GM23338 (cell line): ENCODE measurements at regions not wholly inside any gene's neighbourhood (a gene's known extent, or its start where the extent isn't known, plus 50 kb on each side); places are given as distances from the start of the nearest gene placed in this dataset.

ENCODE experiments used
- ATAC-seq: fragments of 200-7000 bp; cut with Tn5 transposase; 3 replicates; pipeline ENCODE4 v1.9.1; 2020
- DNase-seq: peaks from one replicate; pipeline ENCODE4 v3.0.0-alpha.2; 2015; ENCODE audit warnings: low spot score
- H2AFZ ChIP-seq: fragments of 200-600 bp; sonication (generic); 2 replicates; pipeline ENCODE4 v1.8.0; 2016; ENCODE audit warnings: antibody characterized with exemption, mild to moderate bottlenecking, moderate library complexity
- H3F3A ChIP-seq: fragments of 200-600 bp; sonication (generic); replicated peaks from 2 replicates; pipeline ENCODE4 v1.8.0; 2017; ENCODE audit warnings: antibody characterized with exemption, mixed run types, low read depth
- H3K27ac ChIP-seq: fragments of 200-600 bp; sonication (generic); 2 replicates; pipeline ENCODE4 v1.6.1; 2016; ENCODE audit warnings: low read depth
- H3K27me3 ChIP-seq: fragments of 200-600 bp; sonication (generic); 2 replicates; pipeline ENCODE4 v1.8.0; 2016; ENCODE audit warnings: mild to moderate bottlenecking, mixed run types, moderate library complexity; ENCODE audit not compliant: insufficient read depth
- H3K36me3 ChIP-seq: fragments of 200-600 bp; sonication (generic); 2 replicates; pipeline ENCODE4 v1.8.0; 2016; ENCODE audit warnings: mild to moderate bottlenecking; ENCODE audit not compliant: insufficient read depth
- H3K4me1 ChIP-seq: fragments of 200-600 bp; sonication (generic); 2 replicates; pipeline ENCODE4 v1.8.0; 2016; ENCODE audit warnings: mild to moderate bottlenecking, moderate library complexity; ENCODE audit not compliant: insufficient read depth
- H3K4me2 ChIP-seq: fragments of 200-600 bp; sonication (generic); 2 replicates; pipeline ENCODE4 v1.7.1; 2017; ENCODE audit warnings: mixed run types
- H3K4me3 ChIP-seq: fragments of 200-600 bp; sonication (generic); 2 replicates; pipeline ENCODE4 v1.6.1; 2016; ENCODE audit warnings: mixed run types
- H3K79me2 ChIP-seq: fragments of 200-600 bp; sonication (generic); replicated peaks from 2 replicates; pipeline ENCODE4 v1.8.0; 2017; ENCODE audit warnings: mild to moderate bottlenecking; ENCODE audit not compliant: insufficient read depth
- H3K9me2 ChIP-seq: fragments of 200-600 bp; sonication (generic); 2 replicates; pipeline ENCODE4 v1.8.0; 2017; ENCODE audit not compliant: insufficient read depth
- H4K20me1 ChIP-seq: fragments of 200-600 bp; sonication (generic); replicated peaks from 2 replicates; pipeline ENCODE4 v1.8.0; 2017; ENCODE audit warnings: mild to moderate bottlenecking; ENCODE audit not compliant: insufficient read depth
- H3K27ac Mint-ChIP-seq: 2 replicates; pipeline ENCODE4 v1.8.0; 2020; ENCODE audit warnings: inconsistent platforms, mild to moderate bottlenecking, moderate library complexity, mixed read lengths
- H3K27me3 Mint-ChIP-seq: 3 replicates; pipeline ENCODE4 v1.8.0; 2022; ENCODE audit warnings: low read depth, mild to moderate bottlenecking, moderate library complexity, mixed read lengths, inconsistent platforms; ENCODE audit not compliant: insufficient read depth, poor library complexity
- H3K36me3 Mint-ChIP-seq: 3 replicates; pipeline ENCODE4 v1.8.0; 2021; ENCODE audit warnings: low read depth, mild to moderate bottlenecking, inconsistent platforms, moderate library complexity, mixed read lengths
- H3K4me1 Mint-ChIP-seq: 3 replicates; pipeline ENCODE4 v1.8.0; 2020; ENCODE audit warnings: mild to moderate bottlenecking, inconsistent platforms, mixed read lengths
- H3K4me3 Mint-ChIP-seq: 3 replicates; pipeline ENCODE4 v1.8.0; 2021; ENCODE audit warnings: moderate library complexity, mild to moderate bottlenecking, inconsistent platforms, mixed read lengths
- H3K9me3 Mint-ChIP-seq: 3 replicates; pipeline ENCODE4 v1.8.0; 2020; ENCODE audit warnings: moderate library complexity, mild to moderate bottlenecking, inconsistent platforms, mixed read lengths
- CREB1 ChIP-seq: fragments of 250-450 bp; sonication (Bioruptor Pico); IDR thresholded peaks from 2 replicates; pipeline ENCODE4 v1.5.0; 2020; ENCODE audit warnings: low read depth, mild to moderate bottlenecking, moderate library complexity
- ETS1 ChIP-seq: IDR thresholded peaks from 2 replicates; pipeline ENCODE4 v1.6.1; 2016; ENCODE audit warnings: antibody characterized with exemption
- EZH2 ChIP-seq: fragments of 200-600 bp; sonication (generic); IDR thresholded peaks from one replicate; pipeline ENCODE4 v1.8.0; 2017; ENCODE audit warnings: antibody characterized with exemption, mild to moderate bottlenecking, low read depth; ENCODE audit not compliant: unreplicated experiment
- EZH2phosphoT487 ChIP-seq: fragments of 200-600 bp; sonication (generic); IDR thresholded peaks from one replicate; pipeline ENCODE4 v1.8.1; 2018; ENCODE audit warnings: antibody characterized with exemption; ENCODE audit not compliant: unreplicated experiment
- JUNB ChIP-seq: IDR thresholded peaks from one replicate; pipeline ENCODE4 v1.6.1; 2016; ENCODE audit warnings: antibody characterized with exemption; ENCODE audit not compliant: unreplicated experiment
- NANOG ChIP-seq: IDR thresholded peaks from 2 replicates; pipeline ENCODE4 v1.6.1; 2016; ENCODE audit warnings: antibody characterized with exemption, borderline replicate concordance
- POLR2AphosphoS5 ChIP-seq: IDR thresholded peaks from 2 replicates; pipeline ENCODE4 v1.6.1; 2016; ENCODE audit warnings: antibody characterized with exemption, low read depth
- REST ChIP-seq: IDR thresholded peaks from one replicate; pipeline ENCODE4 v1.6.1; 2018; ENCODE audit warnings: antibody characterized with exemption; ENCODE audit not compliant: unreplicated experiment
- STAT1 ChIP-seq: IDR thresholded peaks from one replicate; pipeline ENCODE4 v1.6.1; 2016; ENCODE audit warnings: antibody characterized with exemption; ENCODE audit not compliant: unreplicated experiment
- ZNF114 ChIP-seq: fragments of 250-450 bp; sonication (Bioruptor Pico); IDR thresholded peaks from 2 replicates; pipeline ENCODE4 v1.5.0; 2020; ENCODE audit warnings: mild to moderate bottlenecking, moderate library complexity
- ZNF331 ChIP-seq: fragments of 250-450 bp; sonication (Bioruptor Pico); IDR thresholded peaks from 2 replicates; pipeline ENCODE4 v1.5.0; 2020; ENCODE audit warnings: low read depth, mild to moderate bottlenecking, moderate library complexity
- TF ChIP-seq, protein P1 (sequence below), 2 experiments: fragments of 200-600 bp in 1 of 2; sonication (generic) in 1 of 2; conservative IDR thresholded peaks; 2 replicates each; pipeline versions ENCODE4 v1.5.1 to v1.6.1; 2016 to 2017; ENCODE audit warnings: antibody characterized with exemption in 2 of 2, low read depth in 2 of 2, mild to moderate bottlenecking in 2 of 2, moderate library complexity in 1 of 2
- TF ChIP-seq, protein P2 (sequence below): fragments of 250-450 bp; sonication (Bioruptor Pico); IDR thresholded peaks from 2 replicates; pipeline ENCODE4 v1.5.0; 2020; ENCODE audit warnings: mild to moderate bottlenecking, moderate library complexity

GRCh38 chr3:101074518-101074917 lies 81.3 kb upstream of the ABI3BP start:
- no peak overlapping the region for H3K27ac Mint-ChIP-seq

More at GRCh38 chr3:101074518-101074917, 81.3 kb upstream of the ABI3BP start:
- Histone ChIP-seq H3K27me3 (no peaks in the 10 kb centered on the region), H3K9me2 (no peaks in the 10 kb centered on the region), H3K4me3 (no peak overlapping the region), H3K36me3 (no peaks in the 10 kb centered on the region), H3K27ac (no peak overlapping the region), H2AFZ (no peak overlapping the region), H3K4me2 (no peak overlapping the region), H3K4me1 (no peaks in the 10 kb centered on the region), H3K79me2 (no peaks in the 10 kb centered on the region), H4K20me1 (no peaks in the 10 kb centered on the region), H3F3A (no peaks in the 10 kb centered on the region)
- Mint-ChIP-seq H3K36me3 (no peaks in the 10 kb centered on the region), H3K9me3 (peaks cover 3% of the 10 kb centered on the region; the same call in 1 of the 3 replicates), H3K4me3 (no peak overlapping the region), H3K4me1 (peaks cover 3% of the 10 kb centered on the region; the same call in 2 of the 3 replicates), H3K27me3 (no peaks in the 10 kb centered on the region)
- TF ChIP-seq CREB1 (CRISPR knock-in tag) (no peak), ZNF331 (CRISPR knock-in tag) (no peak), POLR2AphosphoS5 (no peak), NANOG (no peak), ZNF114 (CRISPR knock-in tag) (no peak), JUNB (no peak), ETS1 (no peak), EZH2phosphoT487 (no peak), EZH2 (no peak), REST (no peak), STAT1 (no peak)
- TF ChIP-seq, protein P1, sequence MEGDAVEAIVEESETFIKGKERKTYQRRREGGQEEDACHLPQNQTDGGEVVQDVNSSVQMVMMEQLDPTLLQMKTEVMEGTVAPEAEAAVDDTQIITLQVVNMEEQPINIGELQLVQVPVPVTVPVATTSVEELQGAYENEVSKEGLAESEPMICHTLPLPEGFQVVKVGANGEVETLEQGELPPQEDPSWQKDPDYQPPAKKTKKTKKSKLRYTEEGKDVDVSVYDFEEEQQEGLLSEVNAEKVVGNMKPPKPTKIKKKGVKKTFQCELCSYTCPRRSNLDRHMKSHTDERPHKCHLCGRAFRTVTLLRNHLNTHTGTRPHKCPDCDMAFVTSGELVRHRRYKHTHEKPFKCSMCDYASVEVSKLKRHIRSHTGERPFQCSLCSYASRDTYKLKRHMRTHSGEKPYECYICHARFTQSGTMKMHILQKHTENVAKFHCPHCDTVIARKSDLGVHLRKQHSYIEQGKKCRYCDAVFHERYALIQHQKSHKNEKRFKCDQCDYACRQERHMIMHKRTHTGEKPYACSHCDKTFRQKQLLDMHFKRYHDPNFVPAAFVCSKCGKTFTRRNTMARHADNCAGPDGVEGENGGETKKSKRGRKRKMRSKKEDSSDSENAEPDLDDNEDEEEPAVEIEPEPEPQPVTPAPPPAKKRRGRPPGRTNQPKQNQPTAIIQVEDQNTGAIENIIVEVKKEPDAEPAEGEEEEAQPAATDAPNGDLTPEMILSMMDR (conservative IDR thresholded peaks at IDR 0.05; ENCODE audit: low read depth in 2 of 2): no peak
- TF ChIP-seq, protein P2, sequence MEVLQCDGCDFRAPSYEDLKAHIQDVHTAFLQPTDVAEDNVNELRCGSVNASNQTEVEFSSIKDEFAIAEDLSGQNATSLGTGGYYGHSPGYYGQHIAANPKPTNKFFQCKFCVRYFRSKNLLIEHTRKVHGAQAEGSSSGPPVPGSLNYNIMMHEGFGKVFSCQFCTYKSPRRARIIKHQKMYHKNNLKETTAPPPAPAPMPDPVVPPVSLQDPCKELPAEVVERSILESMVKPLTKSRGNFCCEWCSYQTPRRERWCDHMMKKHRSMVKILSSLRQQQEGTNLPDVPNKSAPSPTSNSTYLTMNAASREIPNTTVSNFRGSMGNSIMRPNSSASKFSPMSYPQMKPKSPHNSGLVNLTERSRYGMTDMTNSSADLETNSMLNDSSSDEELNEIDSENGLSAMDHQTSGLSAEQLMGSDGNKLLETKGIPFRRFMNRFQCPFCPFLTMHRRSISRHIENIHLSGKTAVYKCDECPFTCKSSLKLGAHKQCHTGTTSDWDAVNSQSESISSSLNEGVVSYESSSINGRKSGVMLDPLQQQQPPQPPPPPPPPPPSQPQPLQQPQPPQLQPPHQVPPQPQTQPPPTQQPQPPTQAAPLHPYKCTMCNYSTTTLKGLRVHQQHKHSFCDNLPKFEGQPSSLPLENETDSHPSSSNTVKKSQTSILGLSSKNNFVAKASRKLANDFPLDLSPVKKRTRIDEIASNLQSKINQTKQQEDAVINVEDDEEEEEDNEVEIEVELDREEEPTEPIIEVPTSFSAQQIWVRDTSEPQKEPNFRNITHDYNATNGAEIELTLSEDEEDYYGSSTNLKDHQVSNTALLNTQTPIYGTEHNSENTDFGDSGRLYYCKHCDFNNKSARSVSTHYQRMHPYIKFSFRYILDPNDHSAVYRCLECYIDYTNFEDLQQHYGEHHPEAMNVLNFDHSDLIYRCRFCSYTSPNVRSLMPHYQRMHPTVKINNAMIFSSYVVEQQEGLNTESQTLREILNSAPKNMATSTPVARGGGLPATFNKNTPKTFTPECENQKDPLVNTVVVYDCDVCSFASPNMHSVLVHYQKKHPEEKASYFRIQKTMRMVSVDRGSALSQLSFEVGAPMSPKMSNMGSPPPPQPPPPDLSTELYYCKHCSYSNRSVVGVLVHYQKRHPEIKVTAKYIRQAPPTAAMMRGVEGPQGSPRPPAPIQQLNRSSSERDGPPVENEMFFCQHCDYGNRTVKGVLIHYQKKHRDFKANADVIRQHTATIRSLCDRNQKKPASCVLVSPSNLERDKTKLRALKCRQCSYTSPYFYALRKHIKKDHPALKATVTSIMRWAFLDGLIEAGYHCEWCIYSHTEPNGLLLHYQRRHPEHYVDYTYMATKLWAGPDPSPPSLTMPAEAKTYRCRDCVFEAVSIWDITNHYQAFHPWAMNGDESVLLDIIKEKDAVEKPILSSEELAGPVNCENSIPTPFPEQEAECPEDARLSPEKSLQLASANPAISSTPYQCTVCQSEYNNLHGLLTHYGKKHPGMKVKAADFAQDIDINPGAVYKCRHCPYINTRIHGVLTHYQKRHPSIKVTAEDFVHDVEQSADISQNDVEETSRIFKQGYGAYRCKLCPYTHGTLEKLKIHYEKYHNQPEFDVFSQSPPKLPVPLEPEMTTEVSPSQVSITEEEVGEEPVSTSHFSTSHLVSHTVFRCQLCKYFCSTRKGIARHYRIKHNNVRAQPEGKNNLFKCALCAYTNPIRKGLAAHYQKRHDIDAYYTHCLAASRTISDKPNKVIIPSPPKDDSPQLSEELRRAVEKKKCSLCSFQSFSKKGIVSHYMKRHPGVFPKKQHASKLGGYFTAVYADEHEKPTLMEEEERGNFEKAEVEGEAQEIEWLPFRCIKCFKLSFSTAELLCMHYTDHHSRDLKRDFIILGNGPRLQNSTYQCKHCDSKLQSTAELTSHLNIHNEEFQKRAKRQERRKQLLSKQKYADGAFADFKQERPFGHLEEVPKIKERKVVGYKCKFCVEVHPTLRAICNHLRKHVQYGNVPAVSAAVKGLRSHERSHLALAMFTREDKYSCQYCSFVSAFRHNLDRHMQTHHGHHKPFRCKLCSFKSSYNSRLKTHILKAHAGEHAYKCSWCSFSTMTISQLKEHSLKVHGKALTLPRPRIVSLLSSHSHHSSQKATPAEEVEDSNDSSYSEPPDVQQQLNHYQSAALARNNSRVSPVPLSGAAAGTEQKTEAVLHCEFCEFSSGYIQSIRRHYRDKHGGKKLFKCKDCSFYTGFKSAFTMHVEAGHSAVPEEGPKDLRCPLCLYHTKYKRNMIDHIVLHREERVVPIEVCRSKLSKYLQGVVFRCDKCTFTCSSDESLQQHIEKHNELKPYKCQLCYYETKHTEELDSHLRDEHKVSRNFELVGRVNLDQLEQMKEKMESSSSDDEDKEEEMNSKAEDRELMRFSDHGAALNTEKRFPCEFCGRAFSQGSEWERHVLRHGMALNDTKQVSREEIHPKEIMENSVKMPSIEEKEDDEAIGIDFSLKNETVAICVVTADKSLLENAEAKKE (CRISPR knock-in tag): no peak
- no peak for ATAC-seq
- no peak for DNase-seq
